HepG2 (cell line): ENCODE measurements at regions not wholly inside any gene's neighbourhood (a gene's known extent, or its start where the extent isn't known, plus 50 kb on each side); places are given as distances from the start of the nearest gene placed in this dataset.

Experiments used
- ATAC-seq: fragments of 200-7000 bp; cut with Tn5 transposase; 3 replicates; pipeline ENCODE4 v1.9.1; 2020; ENCODE audit warnings: mild to moderate bottlenecking, moderate library complexity
- BruUV-seq: library from RNA; stranded (reverse); fragments of 400-500 nt; replicated peaks from 2 replicates; lab custom pipeline; 2021; lab: Mats Ljungman, UMichigan
- CTCF ChIA-PET: fragments of 300-600 bp; formaldehyde crosslinking; extraction: SDS; loops from one replicate; lab custom pipeline; 2021; ENCODE audit warnings: low total read pairs, inconsistent platforms, low intra/inter-chr PET ratio; lab: Yijun Ruan, JAX
- POLR2A ChIA-PET: fragments of 350-600 bp; sonication (Branson Sonifier 250); formaldehyde crosslinking; loops from one replicate; lab custom pipeline; 2020; ENCODE audit warnings: antibody characterized with exemption, inconsistent platforms; lab: Yijun Ruan, JAX
- DNase-seq: peaks from one replicate; pipeline ENCODE4 v3.0.0-alpha.2; 2015; ENCODE audit warnings: low spot score
- FAIRE-seq: peaks from 3 replicates; lab custom pipeline; 2011; peaks lifted over from hg19 to GRCh38; lab: Jason Lieb, UNC
- H2AFZ ChIP-seq: one replicate; pipeline ENCODE4 v1.6.1; 2011; ENCODE audit warnings: low read length, inconsistent platforms
- H3K27ac ChIP-seq: fragments of 300-600 bp; 3 replicates; pipeline ENCODE4 v1.8.0; 2011; ENCODE audit warnings: mixed run types, mild to moderate bottlenecking, mixed read lengths, low read length, inconsistent platforms; ENCODE audit not compliant: insufficient read depth; ENCODE audit errors: extremely low read length
- H3K27me3 ChIP-seq, 2 experiments: fragments of 200-600 bp in 1 of 2; 2 replicates in 1 of 2; 3 replicates in 1 of 2; pipeline versions ENCODE4 v1.6.0 to v1.8.0; 2011; ENCODE audit warnings: low read length in 2 of 2, mild to moderate bottlenecking in 2 of 2, moderate library complexity in 2 of 2, inconsistent platforms in 1 of 2; ENCODE audit not compliant: insufficient read depth in 2 of 2, control insufficient read depth in 1 of 2
- H3K36me3 ChIP-seq, 2 experiments: fragments of 200-600 bp in 1 of 2; replicated peaks in 1 of 2; 2 replicates in 1 of 2; 3 replicates in 1 of 2; pipeline versions ENCODE4 v1.5.1 to v1.8.0; 2011; ENCODE audit warnings: low read length in 2 of 2, inconsistent platforms in 1 of 2; ENCODE audit not compliant: insufficient read depth in 2 of 2, control insufficient read depth in 1 of 2
- H3K4me1 ChIP-seq: 2 replicates; pipeline ENCODE4 v1.5.1; 2012; ENCODE audit warnings: low read length, inconsistent platforms; ENCODE audit not compliant: insufficient read depth
- H3K4me2 ChIP-seq: 2 replicates; pipeline ENCODE4 v1.6.0; 2011; ENCODE audit warnings: low read depth, low read length, inconsistent platforms
- H3K4me3 ChIP-seq, 3 experiments: fragments of 200-600 bp in 1 of 3; sonication (generic), shearing (Covaris generic) in 1 of 3; replicated peaks in 1 of 3; 2 replicates each; pipeline ENCODE4 v1.5.1; 2011 to 2016; ENCODE audit warnings: low read length in 3 of 3, inconsistent platforms in 2 of 3, low read depth in 2 of 3, mild to moderate bottlenecking in 2 of 3, control low read depth in 1 of 3, mixed read lengths in 1 of 3; ENCODE audit not compliant: insufficient read depth in 1 of 3
- H3K79me2 ChIP-seq: one replicate; pipeline ENCODE4 v1.6.1; 2011; ENCODE audit warnings: low read length, inconsistent platforms; ENCODE audit not compliant: insufficient read depth
- H3K9ac ChIP-seq: 2 replicates; pipeline ENCODE4 v1.6.0; 2011; ENCODE audit warnings: mild to moderate bottlenecking, low read depth, low read length, inconsistent platforms; ENCODE audit not compliant: insufficient read depth
- H3K9me3 ChIP-seq: 2 replicates; pipeline ENCODE4 v1.5.1; 2012; ENCODE audit warnings: mild to moderate bottlenecking, low read length
- H4K20me1 ChIP-seq: 2 replicates; pipeline ENCODE4 v1.6.0; 2011; ENCODE audit warnings: inconsistent platforms, mild to moderate bottlenecking, low read length, moderate library complexity; ENCODE audit not compliant: insufficient read depth
- EP300 ChIP-seq, 3 experiments: sonication (generic) in 1 of 3; formaldehyde crosslinking in 1 of 3; IDR thresholded peaks; 2 replicates each; pipeline versions ENCODE4 v1.5.1 to v1.6.1; 2011 to 2020; ENCODE audit warnings: low read depth in 2 of 3, low read length in 2 of 3, borderline replicate concordance in 1 of 3, improper control_type of control experiment in 1 of 3, mild to moderate bottlenecking in 1 of 3, missing genetic modification reagents in 1 of 3, moderate library complexity in 1 of 3
- HNRNPLL ChIP-seq: fragments of 200-400 bp; formaldehyde crosslinking; IDR thresholded peaks from 2 replicates; pipeline ENCODE4 v1.6.1; 2017; ENCODE audit warnings: mild to moderate bottlenecking, low read depth, low read length; ENCODE audit not compliant: poor library complexity, severe bottlenecking
- MAF1 ChIP-seq: sonication (generic); formaldehyde crosslinking; IDR thresholded peaks from 2 replicates; pipeline ENCODE4 v1.5.0; 2020; ENCODE audit warnings: missing genetic modification reagents, borderline replicate concordance
- MLLT10 ChIP-seq: sonication (generic); formaldehyde crosslinking; IDR thresholded peaks from 2 replicates; pipeline ENCODE4 v1.4.0; 2020; ENCODE audit warnings: missing genetic modification reagents
- SRSF4 ChIP-seq: fragments of 200-400 bp; formaldehyde crosslinking; IDR thresholded peaks from one replicate; pipeline ENCODE4 v1.6.1; 2018; ENCODE audit warnings: mild to moderate bottlenecking, low read depth, low read length, moderate library complexity; ENCODE audit not compliant: poor library complexity, severe bottlenecking
- ZNF17 ChIP-seq: sonication (generic); formaldehyde crosslinking; IDR thresholded peaks from 2 replicates; pipeline ENCODE4 v1.5.0; 2020; ENCODE audit warnings: mild to moderate bottlenecking, missing genetic modification reagents
- ZNF260 ChIP-seq: sonication (generic); formaldehyde crosslinking; IDR thresholded peaks from 2 replicates; pipeline ENCODE4 v1.4.0; 2020; ENCODE audit warnings: missing genetic modification reagents, low read depth, mild to moderate bottlenecking, borderline replicate concordance
- ZNF382 ChIP-seq: sonication (generic); formaldehyde crosslinking; IDR thresholded peaks from 2 replicates; pipeline ENCODE4 v1.5.0; 2020; ENCODE audit warnings: missing genetic modification reagents, mild to moderate bottlenecking, borderline replicate concordance
- ZNF563 ChIP-seq: sonication (generic); formaldehyde crosslinking; IDR thresholded peaks from 2 replicates; pipeline ENCODE4 v1.8.0; 2022; ENCODE audit warnings: mild to moderate bottlenecking, moderate library complexity, missing genetic modification reagents
- WGBS: methylation state at CpG from one replicate; pipeline ENCODE4 v1.1.6; 2017; ENCODE audit warnings: low lambda C conversion rate; 5-methylcytosine and 5-hydroxymethylcytosine counted together
- in situ Hi-C: cut with HindIII; loops from 2 replicates; pipeline ENCODE4 v1.10.0; 2017; ENCODE audit warnings: low pct_unique_long_range_greater_than_20kb; ENCODE audit not compliant: extremely low pct_ligation_motif_present
- intact Hi-C: fragments of 100-400 bp; cut with micrococcal nuclease; formaldehyde crosslinking; loops from one replicate; pipeline ENCODE4 v1.10.0; 2022; ENCODE audit not compliant: unreplicated experiment
- TF ChIP-seq, protein P1 (sequence below): sonication (generic); formaldehyde crosslinking; IDR thresholded peaks from 2 replicates; pipeline ENCODE4 v1.5.0; 2020; ENCODE audit warnings: missing genetic modification reagents, mild to moderate bottlenecking, borderline replicate concordance
- TF ChIP-seq, protein P2 (sequence below): sonication (generic); formaldehyde crosslinking; IDR thresholded peaks from 2 replicates; pipeline ENCODE4 v1.5.0; 2020; ENCODE audit warnings: missing genetic modification reagents, mild to moderate bottlenecking, borderline replicate concordance
- TF ChIP-seq, protein P3 (sequence below): sonication (generic); formaldehyde crosslinking; IDR thresholded peaks from 2 replicates; pipeline ENCODE4 v1.4.0; 2020; ENCODE audit warnings: mild to moderate bottlenecking, missing genetic modification reagents
- TF ChIP-seq, protein P4 (sequence below): sonication (generic); formaldehyde crosslinking; IDR thresholded peaks from 2 replicates; pipeline ENCODE4 v1.4.0; 2020; ENCODE audit warnings: missing genetic modification reagents

DNA sequence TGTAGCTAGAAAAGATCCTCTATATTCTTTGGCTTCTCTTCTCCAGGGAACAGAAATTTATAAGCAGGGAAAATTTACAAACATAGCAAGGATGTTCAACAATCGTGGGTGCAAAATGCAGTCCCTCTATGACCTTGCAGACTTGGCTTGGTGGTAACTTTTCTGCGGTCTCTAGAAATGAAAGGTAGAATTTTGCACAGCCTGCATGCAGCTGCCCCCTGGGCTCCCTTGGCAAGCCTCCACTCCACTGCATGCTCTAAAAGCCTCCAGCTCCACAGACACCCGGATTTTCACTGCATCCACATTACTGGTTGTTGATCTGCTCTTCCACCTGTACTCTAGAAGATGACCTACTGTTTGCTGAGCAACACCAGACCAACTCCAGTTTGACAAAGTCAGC is 236.5 kb upstream of the EYS start:
- Histone ChIP-seq H3K9me3 (no peaks in the 10 kb centered on the region), H3K9ac (no peak overlapping the region), H3K4me2 (no peak overlapping the region), H3K36me3 (no peaks in the 10 kb centered on the region), H2AFZ (no peak overlapping the region), H3K4me3 (no peak overlapping the region), H3K27me3 (no peaks in the 10 kb centered on the region), H3K79me2 (no peaks in the 10 kb centered on the region), H3K27ac (no peak overlapping the region), H3K4me1 (no peaks in the 10 kb centered on the region), H4K20me1 (no peaks in the 10 kb centered on the region)
- POLR2A ChIA-PET, result no interaction called here
- no TSS peak for BruUV-seq
- FAIRE-seq, result no peak
- intact Hi-C loops (no loop called here), in situ Hi-C loops (no loop called here)
- CTCF ChIA-PET, result no interaction called here
- no peak for DNase-seq
- WGBS, result 31% methylated on average over 3 of the region's 3 CpGs
- ATAC-seq, result no peak
- no peak for TF ChIP-seq EP300 (IDR thresholded peaks at IDR 0.05; ENCODE audit: low read depth in 2 of 2, low read length in 2 of 2)
- TF ChIP-seq EP300 (CRISPR knock-in tag; IDR thresholded peaks at IDR 0.05; ENCODE audit: borderline replicate concordance), result no peak
- no peak for TF ChIP-seq MLLT10 (CRISPR knock-in tag)
- TF ChIP-seq, protein P1, sequence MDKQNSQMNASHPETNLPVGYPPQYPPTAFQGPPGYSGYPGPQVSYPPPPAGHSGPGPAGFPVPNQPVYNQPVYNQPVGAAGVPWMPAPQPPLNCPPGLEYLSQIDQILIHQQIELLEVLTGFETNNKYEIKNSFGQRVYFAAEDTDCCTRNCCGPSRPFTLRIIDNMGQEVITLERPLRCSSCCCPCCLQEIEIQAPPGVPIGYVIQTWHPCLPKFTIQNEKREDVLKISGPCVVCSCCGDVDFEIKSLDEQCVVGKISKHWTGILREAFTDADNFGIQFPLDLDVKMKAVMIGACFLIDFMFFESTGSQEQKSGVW (CRISPR knock-in tag), result no peak
- TF ChIP-seq HNRNPLL, result no peak
- no peak for TF ChIP-seq ZNF563 (CRISPR knock-in tag)
- TF ChIP-seq, protein P2, sequence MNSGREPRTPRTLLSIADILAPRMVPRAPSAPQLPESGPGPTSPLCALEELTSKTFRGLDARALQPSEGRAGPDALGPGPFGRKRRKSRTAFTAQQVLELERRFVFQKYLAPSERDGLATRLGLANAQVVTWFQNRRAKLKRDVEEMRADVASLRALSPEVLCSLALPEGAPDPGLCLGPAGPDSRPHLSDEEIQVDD (CRISPR knock-in tag), result no peak
- TF ChIP-seq MAF1 (CRISPR knock-in tag), result no peak
- TF ChIP-seq ZNF382 (CRISPR knock-in tag), result no peak
- no peak for TF ChIP-seq SRSF4
- TF ChIP-seq ZNF260, result no peak
- TF ChIP-seq, protein P3, sequence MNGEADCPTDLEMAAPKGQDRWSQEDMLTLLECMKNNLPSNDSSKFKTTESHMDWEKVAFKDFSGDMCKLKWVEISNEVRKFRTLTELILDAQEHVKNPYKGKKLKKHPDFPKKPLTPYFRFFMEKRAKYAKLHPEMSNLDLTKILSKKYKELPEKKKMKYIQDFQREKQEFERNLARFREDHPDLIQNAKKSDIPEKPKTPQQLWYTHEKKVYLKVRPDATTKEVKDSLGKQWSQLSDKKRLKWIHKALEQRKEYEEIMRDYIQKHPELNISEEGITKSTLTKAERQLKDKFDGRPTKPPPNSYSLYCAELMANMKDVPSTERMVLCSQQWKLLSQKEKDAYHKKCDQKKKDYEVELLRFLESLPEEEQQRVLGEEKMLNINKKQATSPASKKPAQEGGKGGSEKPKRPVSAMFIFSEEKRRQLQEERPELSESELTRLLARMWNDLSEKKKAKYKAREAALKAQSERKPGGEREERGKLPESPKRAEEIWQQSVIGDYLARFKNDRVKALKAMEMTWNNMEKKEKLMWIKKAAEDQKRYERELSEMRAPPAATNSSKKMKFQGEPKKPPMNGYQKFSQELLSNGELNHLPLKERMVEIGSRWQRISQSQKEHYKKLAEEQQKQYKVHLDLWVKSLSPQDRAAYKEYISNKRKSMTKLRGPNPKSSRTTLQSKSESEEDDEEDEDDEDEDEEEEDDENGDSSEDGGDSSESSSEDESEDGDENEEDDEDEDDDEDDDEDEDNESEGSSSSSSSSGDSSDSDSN, result no peak
- no peak for TF ChIP-seq ZNF17
- TF ChIP-seq, protein P4, sequence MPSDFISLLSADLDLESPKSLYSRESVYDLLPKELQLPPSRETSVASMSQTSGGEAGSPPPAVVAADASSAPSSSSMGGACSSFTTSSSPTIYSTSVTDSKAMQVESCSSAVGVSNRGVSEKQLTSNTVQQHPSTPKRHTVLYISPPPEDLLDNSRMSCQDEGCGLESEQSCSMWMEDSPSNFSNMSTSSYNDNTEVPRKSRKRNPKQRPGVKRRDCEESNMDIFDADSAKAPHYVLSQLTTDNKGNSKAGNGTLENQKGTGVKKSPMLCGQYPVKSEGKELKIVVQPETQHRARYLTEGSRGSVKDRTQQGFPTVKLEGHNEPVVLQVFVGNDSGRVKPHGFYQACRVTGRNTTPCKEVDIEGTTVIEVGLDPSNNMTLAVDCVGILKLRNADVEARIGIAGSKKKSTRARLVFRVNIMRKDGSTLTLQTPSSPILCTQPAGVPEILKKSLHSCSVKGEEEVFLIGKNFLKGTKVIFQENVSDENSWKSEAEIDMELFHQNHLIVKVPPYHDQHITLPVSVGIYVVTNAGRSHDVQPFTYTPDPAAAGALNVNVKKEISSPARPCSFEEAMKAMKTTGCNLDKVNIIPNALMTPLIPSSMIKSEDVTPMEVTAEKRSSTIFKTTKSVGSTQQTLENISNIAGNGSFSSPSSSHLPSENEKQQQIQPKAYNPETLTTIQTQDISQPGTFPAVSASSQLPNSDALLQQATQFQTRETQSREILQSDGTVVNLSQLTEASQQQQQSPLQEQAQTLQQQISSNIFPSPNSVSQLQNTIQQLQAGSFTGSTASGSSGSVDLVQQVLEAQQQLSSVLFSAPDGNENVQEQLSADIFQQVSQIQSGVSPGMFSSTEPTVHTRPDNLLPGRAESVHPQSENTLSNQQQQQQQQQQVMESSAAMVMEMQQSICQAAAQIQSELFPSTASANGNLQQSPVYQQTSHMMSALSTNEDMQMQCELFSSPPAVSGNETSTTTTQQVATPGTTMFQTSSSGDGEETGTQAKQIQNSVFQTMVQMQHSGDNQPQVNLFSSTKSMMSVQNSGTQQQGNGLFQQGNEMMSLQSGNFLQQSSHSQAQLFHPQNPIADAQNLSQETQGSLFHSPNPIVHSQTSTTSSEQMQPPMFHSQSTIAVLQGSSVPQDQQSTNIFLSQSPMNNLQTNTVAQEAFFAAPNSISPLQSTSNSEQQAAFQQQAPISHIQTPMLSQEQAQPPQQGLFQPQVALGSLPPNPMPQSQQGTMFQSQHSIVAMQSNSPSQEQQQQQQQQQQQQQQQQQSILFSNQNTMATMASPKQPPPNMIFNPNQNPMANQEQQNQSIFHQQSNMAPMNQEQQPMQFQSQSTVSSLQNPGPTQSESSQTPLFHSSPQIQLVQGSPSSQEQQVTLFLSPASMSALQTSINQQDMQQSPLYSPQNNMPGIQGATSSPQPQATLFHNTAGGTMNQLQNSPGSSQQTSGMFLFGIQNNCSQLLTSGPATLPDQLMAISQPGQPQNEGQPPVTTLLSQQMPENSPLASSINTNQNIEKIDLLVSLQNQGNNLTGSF (CRISPR knock-in tag), result no peak
